PC-9 (cell line): ENCODE measurements at regions not wholly inside any gene's neighbourhood (a gene's known extent, or its start where the extent isn't known, plus 50 kb on each side); places are given as distances from the start of the nearest gene placed in this dataset.

Experiments
- BruUV-seq: library from RNA; stranded (reverse); fragments of 400-500 nt; replicated peaks from 2 replicates; lab custom pipeline; 2021; lab: Mats Ljungman, UMichigan
- CTCF ChIA-PET: fragments of 300-600 bp; sonication (Branson Sonifier 250); formaldehyde crosslinking; loops from one replicate; lab custom pipeline; 2022; ENCODE audit warnings: antibody characterized with exemption; lab: Charles Lee
- POLR2A ChIA-PET: fragments of 300-600 bp; sonication (Branson Sonifier 250); formaldehyde crosslinking; loops from one replicate; lab custom pipeline; 2022; ENCODE audit warnings: antibody characterized with exemption; ENCODE audit not compliant: unreplicated experiment; lab: Charles Lee
- DNase-seq, 2 experiments: peaks; one replicate each; pipeline versions ENCODE4 v3.0.0 to v3.0.0-alpha.2; 2015 to 2022; ENCODE audit warnings: mixed read lengths in 1 of 2
- H2AFZ ChIP-seq: fragments of 200-600 bp; sonication (generic); 2 replicates; pipeline ENCODE4 v1.8.1; 2017; ENCODE audit warnings: antibody characterized with exemption
- H3F3A ChIP-seq: fragments of 200-600 bp; sonication (generic); 2 replicates; pipeline ENCODE4 v1.8.1; 2017; ENCODE audit warnings: antibody characterized with exemption, mild to moderate bottlenecking, low read depth; ENCODE audit not compliant: insufficient read depth
- H3K27ac ChIP-seq: fragments of 200-600 bp; sonication (generic); 2 replicates; pipeline ENCODE4 v1.6.1; 2016; ENCODE audit warnings: mixed run types
- H3K27me3 ChIP-seq: fragments of 200-600 bp; sonication (generic); 2 replicates; pipeline ENCODE4 v1.6.1; 2016; ENCODE audit warnings: low read depth, mixed run types; ENCODE audit not compliant: insufficient read depth
- H3K36me3 ChIP-seq: fragments of 200-600 bp; sonication (generic); 2 replicates; pipeline ENCODE4 v1.6.1; 2016; ENCODE audit warnings: low read depth, mixed run types
- H3K4me1 ChIP-seq: fragments of 200-600 bp; sonication (generic); replicated peaks from 2 replicates; pipeline ENCODE4 v1.6.1; 2016; ENCODE audit warnings: mixed run types; ENCODE audit not compliant: insufficient read depth
- H3K4me2 ChIP-seq: fragments of 200-600 bp; sonication (generic); 2 replicates; pipeline ENCODE4 v1.6.1; 2017; ENCODE audit warnings: mixed run types
- H3K4me3 ChIP-seq: fragments of 200-600 bp; sonication (generic); 2 replicates; pipeline ENCODE4 v1.6.1; 2016; ENCODE audit warnings: mixed run types
- H3K79me2 ChIP-seq: fragments of 200-600 bp; sonication (generic); 2 replicates; pipeline ENCODE4 v1.6.1; 2017; ENCODE audit warnings: low read depth, mixed run types
- H3K9me2 ChIP-seq: fragments of 200-600 bp; sonication (generic); 2 replicates; pipeline ENCODE4 v1.8.1; 2017; ENCODE audit warnings: mild to moderate bottlenecking; ENCODE audit not compliant: insufficient read depth
- H3K9me3 ChIP-seq: fragments of 200-600 bp; sonication (generic); 2 replicates; pipeline ENCODE4 v1.8.1; 2016; ENCODE audit warnings: low read depth; ENCODE audit not compliant: insufficient read depth
- H4K20me1 ChIP-seq: fragments of 200-600 bp; sonication (generic); 2 replicates; pipeline ENCODE4 v1.8.1; 2017; ENCODE audit not compliant: insufficient read depth
- CTCF ChIP-seq: fragments of 200-600 bp; sonication (generic); conservative IDR thresholded peaks from 2 replicates; pipeline ENCODE4 v1.6.1; 2017; ENCODE audit warnings: mixed run types, antibody characterized with exemption, mild to moderate bottlenecking, moderate library complexity
- EZH2 ChIP-seq: fragments of 200-600 bp; sonication (generic); IDR thresholded peaks from 2 replicates; pipeline ENCODE4 v1.8.0; 2017; ENCODE audit warnings: antibody characterized with exemption, low read depth
- intact Hi-C: fragments of 100-400 bp; cut with micrococcal nuclease; formaldehyde crosslinking; loops from one replicate; pipeline ENCODE4 v1.10.0; 2022; ENCODE audit not compliant: unreplicated experiment

- peaks cover 7% of the 10 kb centered on the region; the same call in 1 of the 2 replicates for H3F3A ChIP-seq
- intact Hi-C loops, result no loop called here
- H3K36me3 ChIP-seq, result no peaks in the 10 kb centered on the region
- peaks cover 26% of the 10 kb centered on the region for H3K4me1 ChIP-seq
- H3K27me3 ChIP-seq, result no peaks in the 10 kb centered on the region
- no peak for DNase-seq
- H3K79me2 ChIP-seq, result no peaks in the 10 kb centered on the region
- CTCF ChIA-PET, result no interaction called here
- H3K9me2 ChIP-seq, result no peaks in the 10 kb centered on the region
- no peaks in the 10 kb centered on the region for H4K20me1 ChIP-seq
- POLR2A ChIA-PET, result no interaction called here
- BruUV-seq, result no TSS peak
- 0 out of 2 replicates have a peak overlapping the region, but pooled peaks have one; percentile 8 for H3K27ac ChIP-seq
- H2AFZ ChIP-seq, result peak overlapping the region; percentile 60; the same call in 1 of the 2 replicates
- no peak for TF ChIP-seq CTCF
- no peak for TF ChIP-seq EZH2
- no peak overlapping the region for H3K4me3 ChIP-seq
- no peak overlapping the region for H3K4me2 ChIP-seq
- H3K9me3 ChIP-seq, result no peaks in the 10 kb centered on the region
These were observed 61.5 kb upstream of the EXOC1L start for GRCh38 chr4:55758066-55758465.

- CTCF ChIA-PET, result no interaction called here
- peak overlapping the region; percentile 60; the same call in 1 of the 2 replicates for H2AFZ ChIP-seq
These were observed 61.0 kb upstream of the EXOC1L start for GRCh38 chr4:55758570-55758969.

GRCh38 chr4:55762819-55763218 lies 56.8 kb upstream of the EXOC1L start:
- H3F3A ChIP-seq, result no peaks in the 10 kb centered on the region
- CTCF ChIA-PET, result no interaction called here
- H3K36me3 ChIP-seq, result no peaks in the 10 kb centered on the region
- TF ChIP-seq CTCF (no peak), EZH2 (no peak)
- H3K4me3 ChIP-seq, result no peak overlapping the region
- no peaks in the 10 kb centered on the region for H3K9me3 ChIP-seq
- H3K4me1 ChIP-seq, result peaks cover 7% of the 10 kb centered on the region
- no peaks in the 10 kb centered on the region for H4K20me1 ChIP-seq
- no peaks in the 10 kb centered on the region for H3K27me3 ChIP-seq
- H3K27ac ChIP-seq, result no peak overlapping the region
- H3K4me2 ChIP-seq, result no peak overlapping the region
- BruUV-seq, result no TSS peak
- intact Hi-C loops, result no loop called here
- DNase-seq, result no peak
- H2AFZ ChIP-seq, result no peak overlapping the region
- no peaks in the 10 kb centered on the region for H3K79me2 ChIP-seq
- no peaks in the 10 kb centered on the region for H3K9me2 ChIP-seq
- POLR2A ChIA-PET, result no interaction called here

More at GRCh38 chr4:55758570-55758969, 61.0 kb upstream of the EXOC1L start:
- Histone ChIP-seq H3K9me3 (no peaks in the 10 kb centered on the region), H3K36me3 (no peaks in the 10 kb centered on the region), H4K20me1 (no peaks in the 10 kb centered on the region), H3K4me3 (no peak overlapping the region), H3K27ac (no peak overlapping the region), H3F3A (peaks cover 7% of the 10 kb centered on the region; the same call in 1 of the 2 replicates), H3K4me2 (no peak overlapping the region), H3K79me2 (no peaks in the 10 kb centered on the region), H3K4me1 (peaks cover 26% of the 10 kb centered on the region), H3K9me2 (no peaks in the 10 kb centered on the region), H3K27me3 (no peaks in the 10 kb centered on the region)
- POLR2A ChIA-PET, result no interaction called here
- intact Hi-C loops, result no loop called here
- no peak for DNase-seq
- TF ChIP-seq EZH2 (no peak), CTCF (no peak)
- BruUV-seq, result no TSS peak
